Urinary bladder (tissue), 3 donors: ENCODE measurements at regions not wholly inside any gene's neighbourhood (a gene's known extent, or its start where the extent isn't known, plus 50 kb on each side); places are given as distances from the start of the nearest gene placed in this dataset.

Experiments used
- DNase-seq: peaks from one replicate; pipeline ENCODE4 v3.0.0-alpha.2; 2015; ENCODE audit errors: extremely low spot score
- H3K27ac ChIP-seq: one replicate; pipeline ENCODE4 v1.5.1; 2013; ENCODE audit warnings: low read depth, mild to moderate bottlenecking, moderate library complexity
- H3K36me3 ChIP-seq: one replicate; pipeline ENCODE4 v1.6.1; 2013; ENCODE audit warnings: mild to moderate bottlenecking, moderate library complexity; ENCODE audit not compliant: insufficient read depth
- H3K4me1 ChIP-seq: one replicate; pipeline ENCODE4 v1.6.1; 2013; ENCODE audit warnings: mild to moderate bottlenecking, moderate library complexity; ENCODE audit not compliant: insufficient read depth
- H3K4me3 ChIP-seq: one replicate; pipeline ENCODE4 v1.5.1; 2013; ENCODE audit warnings: low read depth, low read length
- WGBS: extraction: QIAGEN DNeasy Blood & Tissue Kit; methylation state at CpG from one replicate; pipeline ENCODE4 v1.1.7; 2013; 5-methylcytosine and 5-hydroxymethylcytosine counted together
- donor health status: healthy with polysubstance abuse.
- donor health status: healthy.

DNA sequence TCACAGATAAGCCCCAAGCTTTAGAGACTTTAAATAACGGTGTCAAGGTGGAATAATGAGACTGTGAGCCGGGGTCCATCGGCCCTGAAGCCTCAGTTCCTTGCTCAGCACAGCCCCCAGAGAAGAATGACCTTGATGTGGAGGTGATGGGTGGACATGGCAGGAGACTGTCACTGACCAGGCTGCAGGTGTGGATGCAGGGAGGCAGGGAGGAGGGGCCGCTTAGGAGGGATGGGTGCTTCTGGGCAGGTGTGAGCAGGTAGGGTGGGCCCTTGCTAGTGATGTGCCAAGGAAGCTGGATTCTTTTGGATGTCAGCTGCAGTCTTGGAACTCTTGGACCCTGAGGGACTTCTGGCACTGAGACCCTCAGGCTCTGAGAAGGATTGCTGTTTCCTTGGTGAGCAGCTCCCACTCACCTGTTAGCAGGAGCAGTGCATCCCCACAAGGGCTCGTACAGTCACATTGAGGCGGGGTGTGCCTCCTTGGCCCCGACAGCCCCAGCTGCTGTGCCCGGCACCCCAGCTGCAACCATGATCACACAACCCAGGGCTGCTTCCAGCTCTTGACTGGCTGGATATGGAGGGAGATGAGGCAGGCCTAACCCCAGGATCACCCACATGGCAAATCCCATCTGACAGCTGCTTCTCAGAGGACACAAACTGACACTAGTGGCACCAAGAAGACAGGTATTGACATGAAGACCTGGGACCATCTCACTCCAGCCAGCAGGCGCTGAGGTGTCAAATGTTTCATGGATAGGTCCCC, 209.8 kb upstream of the HDAC4 start:
- Histone ChIP-seq H3K4me3 (no peak overlapping the region), H3K36me3 (no peaks in the 10 kb centered on the region), H3K27ac (no peak overlapping the region), H3K4me1 (no peaks in the 10 kb centered on the region)
- WGBS, result 90% methylated on average over 9 of the region's 9 CpGs
- DNase-seq, result no peak

- no peaks in the 10 kb centered on the region for H3K36me3 ChIP-seq
- no peak overlapping the region for H3K4me3 ChIP-seq
- H3K4me1 ChIP-seq, result no peaks in the 10 kb centered on the region
- no peak for DNase-seq
- WGBS, result 92% methylated on average over 26 of the region's 26 CpGs
- H3K27ac ChIP-seq, result no peak overlapping the region
Observed at GRCh38 chr2:239609607-239610310, 208.9 kb upstream of the HDAC4 start.

DNA sequence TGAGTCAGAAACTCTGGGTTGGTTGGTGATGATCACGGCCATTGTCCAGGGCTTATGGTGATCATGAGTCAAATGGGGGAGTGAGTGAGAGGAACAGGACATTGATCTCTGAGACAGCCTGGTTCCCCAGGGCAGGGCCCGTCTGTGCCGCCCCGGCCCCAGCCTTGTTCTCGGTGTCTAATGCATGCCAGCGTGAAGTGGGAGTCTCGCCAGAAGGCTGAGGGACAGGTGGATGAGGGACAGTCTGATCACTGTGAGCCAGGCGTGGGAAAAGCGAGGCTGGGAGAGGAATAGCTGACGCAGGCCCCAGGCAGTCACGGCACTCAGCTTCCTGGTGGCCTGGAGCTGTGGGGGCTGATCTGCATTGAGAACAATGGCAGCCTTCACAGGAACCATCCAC, 208.3 kb upstream of the HDAC4 start:
- no peak overlapping the region for H3K27ac ChIP-seq
- DNase-seq, result no peak
- no peaks in the 10 kb centered on the region for H3K36me3 ChIP-seq
- WGBS, result 90% methylated on average over 11 of the region's 11 CpGs
- no peak overlapping the region for H3K4me3 ChIP-seq
- H3K4me1 ChIP-seq, result no peaks in the 10 kb centered on the region

GRCh38 chr2:239608723-239609122, 207.9 kb upstream of the HDAC4 start:
- no peak overlapping the region for H3K4me3 ChIP-seq
- H3K27ac ChIP-seq, result no peak overlapping the region
- H3K4me1 ChIP-seq, result no peaks in the 10 kb centered on the region
- H3K36me3 ChIP-seq, result no peaks in the 10 kb centered on the region
- no peak for DNase-seq
- 89% methylated on average over 16 of the region's 16 CpGs for WGBS

DNA sequence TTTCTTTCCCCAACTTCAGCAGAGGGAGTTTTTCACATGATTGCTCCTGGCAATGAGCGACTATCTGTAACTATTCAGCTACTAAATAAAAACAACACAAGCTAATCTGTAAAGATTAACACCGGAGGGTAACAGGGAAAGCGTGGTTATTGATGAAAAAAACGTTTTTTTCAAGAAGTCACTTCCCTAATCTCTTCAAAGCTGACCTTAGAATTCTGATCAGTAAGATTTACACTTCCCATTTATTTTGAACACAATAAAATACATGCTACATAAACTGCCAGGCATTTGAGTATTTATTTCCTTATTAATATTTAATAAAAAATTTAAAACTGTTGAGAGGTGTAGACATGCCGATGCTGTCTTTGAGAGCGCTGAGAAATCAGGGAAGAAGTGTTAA, 207.4 kb upstream of the HDAC4 start:
- WGBS, result 64% methylated on average over 6 of the region's 6 CpGs
- DNase-seq, result no peak
- Histone ChIP-seq H3K27ac (no peak overlapping the region), H3K4me3 (no peak overlapping the region), H3K4me1 (no peaks in the 10 kb centered on the region), H3K36me3 (no peaks in the 10 kb centered on the region)

- DNase-seq, result no peak
- H3K36me3 ChIP-seq, result no peaks in the 10 kb centered on the region
- H3K4me1 ChIP-seq, result no peaks in the 10 kb centered on the region
- no peak overlapping the region for H3K4me3 ChIP-seq
- no peak overlapping the region for H3K27ac ChIP-seq
- 70% methylated on average over 24 of the region's 24 CpGs for WGBS
Observed at GRCh38 chr2:239607517-239608191, 206.8 kb upstream of the HDAC4 start.

- Histone ChIP-seq H3K27ac (no peak overlapping the region), H3K4me3 (no peak overlapping the region), H3K36me3 (no peaks in the 10 kb centered on the region), H3K4me1 (no peaks in the 10 kb centered on the region)
- WGBS, result 92% methylated on average over 7 of the region's 7 CpGs
- no peak for DNase-seq
Observed at GRCh38 chr2:239606741-239607516, 206.1 kb upstream of the HDAC4 start.

DNA sequence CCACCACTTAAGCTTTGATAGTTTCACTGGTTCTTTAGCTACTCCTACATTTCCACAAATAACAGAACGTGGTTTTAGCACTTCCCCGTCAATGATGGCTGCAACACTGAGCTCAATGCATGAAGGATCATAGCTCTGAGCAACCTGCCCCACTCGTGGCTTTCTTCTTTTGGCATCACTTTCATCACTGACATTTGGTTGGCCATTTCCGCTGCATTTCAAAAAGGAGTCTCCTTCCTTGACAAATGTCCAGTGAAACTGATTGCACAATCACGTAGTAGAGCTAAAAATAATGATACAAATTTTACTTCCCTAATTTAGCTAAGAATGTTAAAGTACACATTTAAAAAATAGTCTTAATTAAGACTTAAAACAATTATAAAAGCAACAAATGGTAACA, 205.2 kb upstream of the HDAC4 start:
- WGBS, result 60% methylated on average over 5 of the region's 5 CpGs
- Histone ChIP-seq H3K4me1 (no peaks in the 10 kb centered on the region), H3K27ac (no peak overlapping the region), H3K4me3 (no peak overlapping the region), H3K36me3 (no peaks in the 10 kb centered on the region)
- no peak for DNase-seq

DNA sequence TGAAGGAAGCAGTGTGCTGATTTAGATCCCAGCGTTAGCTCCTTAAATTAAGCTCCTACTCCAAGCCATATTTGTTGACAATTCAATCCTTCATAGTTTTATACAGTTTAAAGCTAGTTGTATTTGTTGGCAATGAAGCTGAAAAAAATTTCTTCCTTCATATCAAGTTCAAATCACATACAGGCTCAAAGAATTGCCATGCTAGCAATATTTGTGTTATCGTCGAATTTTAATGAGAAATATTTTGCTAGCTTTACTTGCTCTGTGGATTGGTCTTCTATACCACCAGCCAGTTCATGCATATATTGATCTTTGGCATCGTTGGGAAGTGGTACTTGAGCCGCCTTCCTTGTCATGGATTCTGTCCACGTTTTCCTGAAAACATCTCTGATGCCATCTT, 204.6 kb upstream of the HDAC4 start:
- no peak for DNase-seq
- Histone ChIP-seq H3K4me3 (no peak overlapping the region), H3K27ac (no peak overlapping the region), H3K36me3 (no peaks in the 10 kb centered on the region), H3K4me1 (no peaks in the 10 kb centered on the region)
- 75% methylated on average over 6 of the region's 6 CpGs for WGBS

GRCh38 chr2:239604861-239605260, 204.0 kb upstream of the HDAC4 start:
- H3K4me1 ChIP-seq, result no peaks in the 10 kb centered on the region
- H3K36me3 ChIP-seq, result no peaks in the 10 kb centered on the region
- no peak overlapping the region for H3K27ac ChIP-seq
- WGBS, result 82% methylated on average over 5 of the region's 5 CpGs
- no peak overlapping the region for H3K4me3 ChIP-seq
- no peak for DNase-seq

- DNase-seq, result no peak
- WGBS, result 89% methylated on average over 11 of the region's 11 CpGs
- Histone ChIP-seq H3K36me3 (no peaks in the 10 kb centered on the region), H3K4me3 (no peak overlapping the region), H3K27ac (no peak overlapping the region), H3K4me1 (no peaks in the 10 kb centered on the region)
Observed at GRCh38 chr2:239603411-239604356, 202.9 kb upstream of the HDAC4 start.

- no peak overlapping the region for H3K4me3 ChIP-seq
- WGBS, result 80% methylated on average over 30 of the region's 30 CpGs
- H3K36me3 ChIP-seq, result no peaks in the 10 kb centered on the region
- no peaks in the 10 kb centered on the region for H3K4me1 ChIP-seq
- no peak for DNase-seq
- no peak overlapping the region for H3K27ac ChIP-seq
Observed at GRCh38 chr2:239602290-239603282, 201.8 kb upstream of the HDAC4 start.
